Endothelial cell of umbilical vein (primary cell): ENCODE measurements at regions not wholly inside any gene's neighbourhood (a gene's known extent, or its start where the extent isn't known, plus 50 kb on each side); places are given as distances from the start of the nearest gene placed in this dataset.

ENCODE experiments used
- CTCF ChIP-seq, 2 donors: IDR thresholded peaks; 1 replicate in 1 of 2; 2 replicates in 1 of 2; pipeline ENCODE4 v1.5.1; 2011; ENCODE audit warnings: low read length in 2 of 2, mild to moderate bottlenecking in 2 of 2, moderate library complexity in 2 of 2, control low read depth in 1 of 2, inconsistent platforms in 1 of 2, low read depth in 1 of 2; ENCODE audit not compliant: insufficient read depth in 1 of 2; ENCODE audit errors: extremely low read depth in 1 of 2
- EZH2 ChIP-seq: IDR thresholded peaks from 2 replicates; pipeline ENCODE4 v1.6.1; 2012; ENCODE audit warnings: borderline replicate concordance, low read depth, mild to moderate bottlenecking, moderate library complexity, low read length, inconsistent platforms; ENCODE audit not compliant: severe bottlenecking
- JUN ChIP-seq: IDR thresholded peaks from 2 replicates; pipeline ENCODE4 v1.6.1; 2011; ENCODE audit warnings: borderline replicate concordance, low read depth; ENCODE audit not compliant: insufficient read length, insufficient read depth
- MAX ChIP-seq: IDR thresholded peaks from 2 replicates; pipeline ENCODE4 v1.6.1; 2011; ENCODE audit not compliant: insufficient read depth, insufficient read length
- MYC ChIP-seq: IDR thresholded peaks from one replicate; pipeline ENCODE4 v1.6.1; 2011; ENCODE audit warnings: mild to moderate bottlenecking, low read depth, low read length
- POLR2A ChIP-seq: IDR thresholded peaks from 2 replicates; pipeline ENCODE4 v1.6.1; 2012; ENCODE audit warnings: low read depth, mild to moderate bottlenecking, control low read depth, low read length
- POLR2AphosphoS5 ChIP-seq: IDR thresholded peaks from 2 replicates; pipeline ENCODE4 v1.6.1; 2012; ENCODE audit warnings: low read depth, mild to moderate bottlenecking, control low read depth, low read length, moderate library complexity; ENCODE audit not compliant: insufficient read depth

GRCh38 chr2:187143537-187143936, 294.6 kb upstream of the ZSWIM2 start:
- TF ChIP-seq EZH2, result no peak
- no peak for TF ChIP-seq CTCF (IDR thresholded peaks at IDR 0.05; ENCODE audit: extremely low read depth in 1 of 2, insufficient read depth in 1 of 2, low read depth in 1 of 2, low read length in 2 of 2)
- TF ChIP-seq JUN, result no peak
- no peak for TF ChIP-seq POLR2A
- TF ChIP-seq POLR2AphosphoS5, result no peak
- no peak for TF ChIP-seq MYC
- no peak for TF ChIP-seq MAX
